Breast epithelium (tissue), 3 donors: ENCODE measurements at regions not wholly inside any gene's neighbourhood (a gene's known extent, or its start where the extent isn't known, plus 50 kb on each side); places are given as distances from the start of the nearest gene placed in this dataset.

Source experiments
- CTCF ChIP-seq, 3 donors: fragments of 450-650 bp; IDR thresholded peaks; one replicate each; pipeline ENCODE4 v1.5.1; 2016 to 2017; ENCODE audit warnings: antibody characterized with exemption in 3 of 3, mild to moderate bottlenecking in 3 of 3, moderate library complexity in 3 of 3
- POLR2A ChIP-seq: fragments of 450-650 bp; IDR thresholded peaks from one replicate; pipeline ENCODE4 v1.6.1; 2016; ENCODE audit warnings: antibody characterized with exemption, mild to moderate bottlenecking, moderate library complexity
- POLR2AphosphoS5 ChIP-seq, 3 donors: sonication (generic); formaldehyde crosslinking; IDR thresholded peaks; one replicate each; pipeline ENCODE4 v1.6.1; 2017; ENCODE audit warnings: antibody characterized with exemption in 3 of 3

- TF ChIP-seq POLR2A = no peak
- TF ChIP-seq CTCF (IDR thresholded peaks at IDR 0.05) = no peak
- no peak for TF ChIP-seq POLR2AphosphoS5 (IDR thresholded peaks at IDR 0.05)
Observed at GRCh38 chr15:77839970-77840905, 207.5 kb upstream of the LINGO1 start.
